Uterus (tissue), 2 donors: ENCODE measurements at regions not wholly inside any gene's neighbourhood (a gene's known extent, or its start where the extent isn't known, plus 50 kb on each side); places are given as distances from the start of the nearest gene placed in this dataset.

ENCODE experiments used
- CTCF ChIP-seq, 4 experiments: fragments of 200-600 bp in 2 of 4; fragments of 450-650 bp in 2 of 4; sonication (generic) in 2 of 4; IDR thresholded peaks; one replicate each; pipeline ENCODE4 v1.5.1; 2016 to 2019; ENCODE audit warnings: antibody characterized with exemption in 4 of 4, mild to moderate bottlenecking in 2 of 4, moderate library complexity in 1 of 4
- POLR2A ChIP-seq, 2 donors: fragments of 450-650 bp; IDR thresholded peaks; one replicate each; pipeline ENCODE4 v1.6.1; 2016; ENCODE audit warnings: antibody characterized with exemption in 2 of 2, mild to moderate bottlenecking in 1 of 2, moderate library complexity in 1 of 2

- TF ChIP-seq CTCF (IDR thresholded peaks at IDR 0.05) (no peak), POLR2A (IDR thresholded peaks at IDR 0.05) (no peak)
Measured at GRCh38 chr6:95263840-95264239, 313.5 kb upstream of the MANEA start.
